Cardiac muscle cell (in vitro differentiated cells and primary cell): ENCODE measurements at regions not wholly inside any gene's neighbourhood (a gene's known extent, or its start where the extent isn't known, plus 50 kb on each side); places are given as distances from the start of the nearest gene placed in this dataset.

Experiments used
- DNase-seq, 2 donors: peaks; one replicate each; pipeline versions ENCODE4 v3.0.0 to v3.0.0-alpha.2; 2010 to 2017; ENCODE audit warnings: low read depth in 1 of 2, low spot score in 1 of 2
- H3K27ac ChIP-seq: fragments of 200-600 bp; sonication (generic); 2 replicates; pipeline ENCODE4 v1.5.1; 2016
- H3K27me3 ChIP-seq: fragments of 200-600 bp; sonication (generic); 2 replicates; pipeline ENCODE4 v1.6.0; 2016; ENCODE audit warnings: control low read depth
- H3K36me3 ChIP-seq: fragments of 200-600 bp; sonication (generic); 2 replicates; pipeline ENCODE4 v1.5.1; 2016; ENCODE audit warnings: control low read depth
- H3K4me1 ChIP-seq: fragments of 200-600 bp; sonication (generic); 2 replicates; pipeline ENCODE4 v1.8.1; 2017; ENCODE audit warnings: low read depth, mild to moderate bottlenecking, mixed run types
- H3K4me3 ChIP-seq: fragments of 200-600 bp; sonication (generic); 2 replicates; pipeline ENCODE4 v1.5.1; 2016; ENCODE audit warnings: mild to moderate bottlenecking
- H3K9me3 ChIP-seq: fragments of 200-600 bp; sonication (generic); 2 replicates; pipeline ENCODE4 v1.5.1; 2017; ENCODE audit warnings: low read depth, mild to moderate bottlenecking, control low read depth
- CTCF ChIP-seq: IDR thresholded peaks from 2 replicates; pipeline ENCODE4 v1.5.1; 2012; ENCODE audit warnings: low read depth, mild to moderate bottlenecking, low read length

- H3K27me3 ChIP-seq, result no peaks in the 10 kb centered on the region
- H3K27ac ChIP-seq, result no peak overlapping the region
- H3K36me3 ChIP-seq, result no peaks in the 10 kb centered on the region
- no peak overlapping the region for H3K4me3 ChIP-seq
- no peak for DNase-seq
- no peak for TF ChIP-seq CTCF
- no peaks in the 10 kb centered on the region for H3K9me3 ChIP-seq
- H3K4me1 ChIP-seq, result no peaks in the 10 kb centered on the region
Observed at GRCh38 chr14:23827100-23827892, 126.3 kb upstream of the DHRS4 start.

GRCh38 chr14:23828001-23828400 is 125.6 kb upstream of the DHRS4 start:
- H3K27me3 ChIP-seq, result no peaks in the 10 kb centered on the region
- no peak overlapping the region for H3K27ac ChIP-seq
- no peaks in the 10 kb centered on the region for H3K9me3 ChIP-seq
- no peaks in the 10 kb centered on the region for H3K36me3 ChIP-seq
- no peak for TF ChIP-seq CTCF
- H3K4me3 ChIP-seq, result no peak overlapping the region
- H3K4me1 ChIP-seq, result no peaks in the 10 kb centered on the region
- DNase-seq, result no peak

GRCh38 chr14:23828616-23829015 is 125.0 kb upstream of the DHRS4 start:
- no peak overlapping the region for H3K4me3 ChIP-seq
- DNase-seq, result no peak
- no peak for TF ChIP-seq CTCF
- H3K9me3 ChIP-seq, result no peaks in the 10 kb centered on the region
- no peaks in the 10 kb centered on the region for H3K4me1 ChIP-seq
- H3K36me3 ChIP-seq, result no peaks in the 10 kb centered on the region
- H3K27me3 ChIP-seq, result no peaks in the 10 kb centered on the region
- H3K27ac ChIP-seq, result no peak overlapping the region

- Histone ChIP-seq H3K4me1 (no peaks in the 10 kb centered on the region), H3K9me3 (no peaks in the 10 kb centered on the region), H3K4me3 (no peak overlapping the region), H3K36me3 (no peaks in the 10 kb centered on the region), H3K27me3 (no peaks in the 10 kb centered on the region), H3K27ac (no peak overlapping the region)
- no peak for TF ChIP-seq CTCF
- DNase-seq, result peak in 1 of 2 donors; percentile 85
Observed at GRCh38 chr14:23829736-23830471, 123.7 kb upstream of the DHRS4 start.

- H3K9me3 ChIP-seq, result no peaks in the 10 kb centered on the region
- H3K4me1 ChIP-seq, result no peaks in the 10 kb centered on the region
- no peak overlapping the region for H3K4me3 ChIP-seq
- H3K27ac ChIP-seq, result no peak overlapping the region
- no peak for TF ChIP-seq CTCF
- H3K27me3 ChIP-seq, result no peaks in the 10 kb centered on the region
- H3K36me3 ChIP-seq, result no peaks in the 10 kb centered on the region
- DNase-seq, result no peak
Observed at GRCh38 chr14:23831596-23831995, 122.0 kb upstream of the DHRS4 start.
